Loucy (cell line): ENCODE measurements at regions not wholly inside any gene's neighbourhood (a gene's known extent, or its start where the extent isn't known, plus 50 kb on each side); places are given as distances from the start of the nearest gene placed in this dataset.

Source experiments
- H2AFZ ChIP-seq: fragments of 200-600 bp; sonication (generic); 2 replicates; pipeline ENCODE4 v1.6.0; 2016; ENCODE audit warnings: antibody characterized with exemption, mild to moderate bottlenecking, low read length, moderate library complexity
- H3F3A ChIP-seq: fragments of 200-600 bp; 2 replicates; pipeline ENCODE4 v1.6.0; 2016; ENCODE audit warnings: antibody characterized with exemption, low read depth, mild to moderate bottlenecking
- H3K27me3 ChIP-seq: fragments of 200-600 bp; sonication (generic); 2 replicates; pipeline ENCODE4 v1.6.1; 2014; ENCODE audit warnings: low read length, mild to moderate bottlenecking; ENCODE audit not compliant: insufficient read depth, poor library complexity, severe bottlenecking
- H3K36me3 ChIP-seq: fragments of 200-600 bp; sonication (generic); 2 replicates; pipeline ENCODE4 v1.6.1; 2016; ENCODE audit warnings: low read length; ENCODE audit not compliant: insufficient read depth
- H3K4me1 ChIP-seq: fragments of 200-600 bp; sonication (generic); 2 replicates; pipeline ENCODE4 v1.5.1; 2014; ENCODE audit warnings: low read length, mild to moderate bottlenecking; ENCODE audit not compliant: insufficient read depth, poor library complexity, severe bottlenecking
- H3K4me2 ChIP-seq: fragments of 200-600 bp; sonication (generic); 2 replicates; pipeline ENCODE4 v1.6.0; 2014; ENCODE audit warnings: antibody characterized with exemption, low read length, low read depth, mild to moderate bottlenecking; ENCODE audit not compliant: poor library complexity, severe bottlenecking
- H3K4me3 ChIP-seq: fragments of 200-600 bp; sonication (generic); 2 replicates; pipeline ENCODE4 v1.5.1; 2014; ENCODE audit warnings: low read length, mild to moderate bottlenecking, mixed read lengths; ENCODE audit not compliant: poor library complexity, severe bottlenecking
- H3K79me2 ChIP-seq: fragments of 200-600 bp; sonication (generic); 2 replicates; pipeline ENCODE4 v1.6.1; 2014; ENCODE audit warnings: low read length; ENCODE audit not compliant: insufficient read depth
- H3K9ac ChIP-seq: fragments of 200-600 bp; sonication (generic); 2 replicates; pipeline ENCODE4 v1.6.0; 2014; ENCODE audit warnings: mild to moderate bottlenecking, low read depth, low read length, moderate library complexity; ENCODE audit not compliant: poor library complexity, severe bottlenecking
- H3K9me2 ChIP-seq: fragments of 200-600 bp; sonication (generic); replicated peaks from 2 replicates; pipeline ENCODE4 v1.6.1; 2016; ENCODE audit warnings: low read depth, low read length, mixed read lengths
- H3K9me3 ChIP-seq: fragments of 200-600 bp; sonication (generic); 2 replicates; pipeline ENCODE4 v1.6.1; 2014; ENCODE audit warnings: mild to moderate bottlenecking, antibody characterized with exemption, low read length, low read depth; ENCODE audit not compliant: insufficient read depth
- H4K20me1 ChIP-seq: fragments of 200-600 bp; sonication (generic); 2 replicates; pipeline ENCODE4 v1.6.0; 2014; ENCODE audit warnings: antibody characterized with exemption, low read length, mild to moderate bottlenecking; ENCODE audit not compliant: insufficient read depth, poor library complexity, severe bottlenecking
- CTCF ChIP-seq: fragments of 200-600 bp; sonication (generic); conservative IDR thresholded peaks from 2 replicates; pipeline ENCODE4 v1.5.1; 2014; ENCODE audit warnings: mild to moderate bottlenecking, antibody characterized with exemption, low read length
- EZH2phosphoT487 ChIP-seq: fragments of 200-600 bp; IDR thresholded peaks from 2 replicates; pipeline ENCODE4 v1.6.1; 2018; ENCODE audit warnings: antibody characterized with exemption, mild to moderate bottlenecking, moderate library complexity, borderline replicate concordance

- no peaks in the 10 kb centered on the region for H3K27me3 ChIP-seq
- H3F3A ChIP-seq = no peaks in the 10 kb centered on the region
- no peaks in the 10 kb centered on the region for H3K9me3 ChIP-seq
- H3K9ac ChIP-seq = no peak overlapping the region
- no peaks in the 10 kb centered on the region for H3K9me2 ChIP-seq
- no peak for TF ChIP-seq EZH2phosphoT487
- no peak for TF ChIP-seq CTCF
- no peak overlapping the region for H2AFZ ChIP-seq
- peaks cover 5% of the 10 kb centered on the region for H3K4me1 ChIP-seq
- H3K79me2 ChIP-seq = no peaks in the 10 kb centered on the region
- H4K20me1 ChIP-seq = no peaks in the 10 kb centered on the region
- H3K36me3 ChIP-seq = no peaks in the 10 kb centered on the region
- no peak overlapping the region for H3K4me3 ChIP-seq
- H3K4me2 ChIP-seq = no peak overlapping the region
Measured at GRCh38 chr2:198890490-198890889, 567.2 kb downstream of the SATB2 start.

- H3K9ac ChIP-seq = no peak overlapping the region
- TF ChIP-seq CTCF (no peak), EZH2phosphoT487 (no peak)
- H3F3A ChIP-seq = peaks cover 2% of the 10 kb centered on the region; the same call in 1 of the 2 replicates
- no peak overlapping the region for H3K4me2 ChIP-seq
- H2AFZ ChIP-seq = no peak overlapping the region
- no peak overlapping the region for H3K4me3 ChIP-seq
- H3K9me2 ChIP-seq = no peaks in the 10 kb centered on the region
- H4K20me1 ChIP-seq = no peaks in the 10 kb centered on the region
- H3K36me3 ChIP-seq = no peaks in the 10 kb centered on the region
- no peaks in the 10 kb centered on the region for H3K27me3 ChIP-seq
- H3K4me1 ChIP-seq = peaks cover 20% of the 10 kb centered on the region
- H3K79me2 ChIP-seq = no peaks in the 10 kb centered on the region
- H3K9me3 ChIP-seq = no peaks in the 10 kb centered on the region
Measured at GRCh38 chr2:198883604-198884003, 574.1 kb downstream of the SATB2 start.

GRCh38 chr2:198880986-198881385 is 576.8 kb downstream of the SATB2 start:
- Histone ChIP-seq H2AFZ (no peak overlapping the region), H3K9ac (no peak overlapping the region), H3K4me3 (no peak overlapping the region), H3K9me2 (no peaks in the 10 kb centered on the region), H3K79me2 (no peaks in the 10 kb centered on the region), H3K27me3 (no peaks in the 10 kb centered on the region), H3K4me2 (no peak overlapping the region), H3F3A (peaks cover 2% of the 10 kb centered on the region; the same call in 1 of the 2 replicates), H3K4me1 (peaks cover 23% of the 10 kb centered on the region), H4K20me1 (no peaks in the 10 kb centered on the region), H3K9me3 (no peaks in the 10 kb centered on the region), H3K36me3 (no peaks in the 10 kb centered on the region)
- TF ChIP-seq CTCF = no peak
- no peak for TF ChIP-seq EZH2phosphoT487
